ENCODE measurements at regions not wholly inside any gene's neighbourhood (a gene's known extent, or its start where the extent isn't known, plus 50 kb on each side); places are given as distances from the start of the nearest gene placed in this dataset.
A peak's percentile ranks its signal among the peaks of the same experiment; 100 is the strongest.

DNA sequence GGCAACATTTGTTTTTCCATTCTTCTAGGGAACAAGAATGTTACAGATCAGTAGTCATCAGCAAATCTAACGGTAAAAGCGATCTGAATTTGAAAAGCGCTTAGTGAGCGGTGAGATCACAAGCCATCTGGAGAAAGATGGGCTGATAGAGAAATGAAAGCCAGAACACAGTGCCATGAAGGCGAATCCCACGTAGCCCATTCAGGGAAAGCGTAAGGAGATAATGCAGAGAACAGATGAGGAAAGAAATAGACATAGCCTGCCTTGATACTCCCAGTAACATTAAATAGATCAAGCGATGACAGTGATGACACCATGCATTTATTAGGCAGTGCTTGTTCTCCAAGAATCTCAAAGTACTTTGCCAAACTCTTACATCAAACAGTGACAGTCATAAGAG is 183.1 kb upstream of the PSMD7 start:
- Histone ChIP-seq H3K9me3 (ENCODE audit: low read length) (no peaks in the 10 kb centered on the region), H3K4me2 (ENCODE audit: low read length) (no peak overlapping the region), H3K4me3 (ENCODE audit: low read length) (no peak overlapping the region), H3K9ac (ENCODE audit: low read length) (no peak overlapping the region), H3K27ac (ENCODE audit: low read length) (no peak overlapping the region), H4K20me1 (ENCODE audit: low read length) (no peaks in the 10 kb centered on the region), H2AFZ (ENCODE audit: low read length) (no peak overlapping the region), H3K27me3 (ENCODE audit: low read length) (no peaks in the 10 kb centered on the region), H3K79me2 (ENCODE audit: low read length) (no peaks in the 10 kb centered on the region), H3K9me2 (replicated peaks; ENCODE audit: low read length) (no peaks in the 10 kb centered on the region), H3K4me1 (ENCODE audit: insufficient read depth, low read length) (no peaks in the 10 kb centered on the region), H3F3A (ENCODE audit: low read length, unreplicated experiment) (no peaks in the 10 kb centered on the region), H3K36me3 (ENCODE audit: low read depth, low read length) (no peaks in the 10 kb centered on the region)
- ChIA-PET CTCF (no interaction called here), POLR2A (ENCODE audit: unreplicated experiment) (no interaction called here)
- intact Hi-C loops (cut with micrococcal nuclease): no loop called here
- ATAC-seq (no peak), DNase-seq (no peak)
- BruUV-seq (replicated peaks): no TSS peak
- no peak for TF ChIP-seq EZH2phosphoT487 (IDR thresholded peaks at IDR 0.05; ENCODE audit: borderline replicate concordance, low read length)
- no peak for TF ChIP-seq EZH2 (IDR thresholded peaks at IDR 0.05; ENCODE audit: low read length, unreplicated experiment)

DNA sequence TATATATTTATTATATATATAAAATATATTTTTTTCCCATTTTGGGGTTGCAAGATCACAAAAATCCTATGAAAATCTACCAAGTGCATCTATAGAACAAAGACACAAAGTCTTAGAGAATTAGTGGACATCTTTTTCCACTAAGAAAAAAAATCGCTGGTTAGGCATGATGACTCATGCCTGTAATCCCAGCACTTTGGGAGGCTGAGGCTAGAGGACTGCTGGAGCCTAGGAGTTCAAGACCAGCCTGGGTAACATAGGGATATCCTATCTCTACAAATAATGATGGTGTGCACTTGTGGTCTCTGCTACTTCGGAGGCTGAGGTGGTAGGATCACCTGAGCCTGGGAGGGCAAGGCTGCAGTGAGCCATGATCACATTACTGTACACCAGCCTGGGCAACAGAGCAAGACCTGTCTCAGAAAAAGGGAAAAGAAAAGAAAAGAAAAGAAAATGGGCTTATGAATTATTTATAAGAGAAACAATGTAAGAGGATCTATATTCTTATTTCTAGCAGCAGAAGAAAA is 185.1 kb upstream of the PSMD7 start:
- H3K79me2 ChIP-seq (ENCODE audit: low read length): no peaks in the 10 kb centered on the region
- H4K20me1 ChIP-seq (ENCODE audit: low read length): no peaks in the 10 kb centered on the region
- no peak for ATAC-seq
- no peaks in the 10 kb centered on the region for H3K27me3 ChIP-seq (ENCODE audit: low read length)
- no peak overlapping the region for H3K4me2 ChIP-seq (ENCODE audit: low read length)
- no peaks in the 10 kb centered on the region for H3K36me3 ChIP-seq (ENCODE audit: low read depth, low read length)
- no peak overlapping the region for H3K9ac ChIP-seq (ENCODE audit: low read length)
- no peak overlapping the region for H3K27ac ChIP-seq (ENCODE audit: low read length)
- H3F3A ChIP-seq (ENCODE audit: low read length, unreplicated experiment): no peaks in the 10 kb centered on the region
- intact Hi-C loops (cut with micrococcal nuclease): no loop called here
- TF ChIP-seq EZH2phosphoT487 (IDR thresholded peaks at IDR 0.05; ENCODE audit: borderline replicate concordance, low read length): no peak
- TF ChIP-seq, protein P1, sequence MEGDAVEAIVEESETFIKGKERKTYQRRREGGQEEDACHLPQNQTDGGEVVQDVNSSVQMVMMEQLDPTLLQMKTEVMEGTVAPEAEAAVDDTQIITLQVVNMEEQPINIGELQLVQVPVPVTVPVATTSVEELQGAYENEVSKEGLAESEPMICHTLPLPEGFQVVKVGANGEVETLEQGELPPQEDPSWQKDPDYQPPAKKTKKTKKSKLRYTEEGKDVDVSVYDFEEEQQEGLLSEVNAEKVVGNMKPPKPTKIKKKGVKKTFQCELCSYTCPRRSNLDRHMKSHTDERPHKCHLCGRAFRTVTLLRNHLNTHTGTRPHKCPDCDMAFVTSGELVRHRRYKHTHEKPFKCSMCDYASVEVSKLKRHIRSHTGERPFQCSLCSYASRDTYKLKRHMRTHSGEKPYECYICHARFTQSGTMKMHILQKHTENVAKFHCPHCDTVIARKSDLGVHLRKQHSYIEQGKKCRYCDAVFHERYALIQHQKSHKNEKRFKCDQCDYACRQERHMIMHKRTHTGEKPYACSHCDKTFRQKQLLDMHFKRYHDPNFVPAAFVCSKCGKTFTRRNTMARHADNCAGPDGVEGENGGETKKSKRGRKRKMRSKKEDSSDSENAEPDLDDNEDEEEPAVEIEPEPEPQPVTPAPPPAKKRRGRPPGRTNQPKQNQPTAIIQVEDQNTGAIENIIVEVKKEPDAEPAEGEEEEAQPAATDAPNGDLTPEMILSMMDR (conservative IDR thresholded peaks at IDR 0.05; ENCODE audit: low read depth, low read length): no peak
- TF ChIP-seq EZH2 (IDR thresholded peaks at IDR 0.05; ENCODE audit: low read length, unreplicated experiment): no peak
- DNase-seq: no peak
- no peaks in the 10 kb centered on the region for H3K9me3 ChIP-seq (ENCODE audit: low read length)
- no TSS peak for BruUV-seq (replicated peaks)
- H3K9me2 ChIP-seq (replicated peaks; ENCODE audit: low read length): no peaks in the 10 kb centered on the region
- no peak overlapping the region for H2AFZ ChIP-seq (ENCODE audit: low read length)
- POLR2A ChIA-PET (ENCODE audit: unreplicated experiment): no interaction called here
- H3K4me3 ChIP-seq (ENCODE audit: low read length): no peak overlapping the region
- CTCF ChIA-PET: no interaction called here
- no peaks in the 10 kb centered on the region for H3K4me1 ChIP-seq (ENCODE audit: insufficient read depth, low read length)

DNA sequence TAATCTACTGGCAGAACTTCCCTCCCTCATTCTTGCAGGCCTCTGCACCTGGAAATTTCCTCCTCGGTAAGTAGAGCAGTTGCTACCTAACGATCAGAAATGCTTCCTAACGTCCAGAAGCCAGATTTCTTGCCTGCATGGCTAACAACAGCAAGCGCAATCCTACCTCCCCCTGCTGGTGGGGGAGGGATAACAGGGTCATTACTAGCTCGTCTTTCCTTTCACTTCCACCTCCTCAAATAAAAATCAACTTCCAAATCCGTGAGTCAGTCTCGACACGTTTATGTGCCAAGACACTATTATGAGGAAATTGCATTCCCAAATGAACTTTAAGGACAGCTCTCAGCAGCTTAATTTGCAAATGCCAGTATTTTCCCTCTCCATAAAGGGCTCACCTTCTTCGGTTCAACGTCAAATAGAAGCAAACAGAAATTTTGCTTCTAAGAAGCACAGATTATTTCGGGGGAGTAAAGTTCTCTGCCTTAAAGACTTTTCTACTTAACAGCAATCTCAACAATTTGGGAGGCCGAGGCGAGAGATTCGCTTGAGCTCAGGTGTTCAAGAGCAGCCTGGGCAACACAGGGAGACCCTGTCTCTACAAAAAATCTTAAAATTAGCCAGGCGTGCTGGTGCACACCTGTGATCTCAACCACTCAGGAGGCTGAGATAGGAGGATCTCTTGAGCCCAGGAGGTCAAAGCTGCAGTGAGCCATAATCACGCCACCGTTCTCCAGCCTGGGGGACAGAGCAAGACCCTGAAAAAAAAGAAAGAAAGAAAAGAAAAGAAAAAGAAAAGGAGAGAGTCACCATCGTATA is 188.6 kb upstream of the PSMD7 start:
- Histone ChIP-seq H2AFZ (ENCODE audit: low read length) (peak overlapping the region; percentile 48), H3K27me3 (ENCODE audit: low read length) (no peaks in the 10 kb centered on the region), H3F3A (ENCODE audit: low read length, unreplicated experiment) (no peaks in the 10 kb centered on the region), H3K9ac (ENCODE audit: low read length) (no peak overlapping the region), H3K9me3 (ENCODE audit: low read length) (no peaks in the 10 kb centered on the region), H4K20me1 (ENCODE audit: low read length) (no peaks in the 10 kb centered on the region), H3K27ac (ENCODE audit: low read length) (no peak overlapping the region), H3K36me3 (ENCODE audit: low read depth, low read length) (no peaks in the 10 kb centered on the region), H3K4me2 (ENCODE audit: low read length) (peak overlapping the region; percentile 68), H3K4me3 (ENCODE audit: low read length) (peak overlapping the region; percentile 42), H3K4me1 (ENCODE audit: insufficient read depth, low read length) (no peaks in the 10 kb centered on the region), H3K9me2 (replicated peaks; ENCODE audit: low read length) (no peaks in the 10 kb centered on the region), H3K79me2 (ENCODE audit: low read length) (no peaks in the 10 kb centered on the region)
- intact Hi-C loops (cut with micrococcal nuclease): no loop called here
- ChIA-PET CTCF (interaction anchor here (0.5 to 1.5 kb wide), 2 partner anchors 32 to 44 kb away, joined by 4 to 10 read pairs; no protein-coding TSS in a partner anchor), POLR2A (ENCODE audit: unreplicated experiment) (no interaction called here)
- no peak for TF ChIP-seq EZH2 (IDR thresholded peaks at IDR 0.05; ENCODE audit: low read length, unreplicated experiment)
- TF ChIP-seq, protein P1 (conservative IDR thresholded peaks at IDR 0.05; ENCODE audit: low read depth, low read length): peak; percentile 67
- ATAC-seq (peak; percentile 50), DNase-seq (peak; percentile 56)
- no TSS peak for BruUV-seq (replicated peaks)

Data from PC-3 (cell line).